GM18951 (cell line): ENCODE measurements at regions not wholly inside any gene's neighbourhood (a gene's known extent, or its start where the extent isn't known, plus 50 kb on each side); places are given as distances from the start of the nearest gene placed in this dataset.

Experiments
- POLR2A ChIP-seq: IDR thresholded peaks from 4 replicates; pipeline ENCODE4 v1.6.1; 2011; ENCODE audit warnings: mild to moderate bottlenecking; ENCODE audit not compliant: insufficient read length, insufficient read depth; ENCODE audit errors: extremely low read depth
- in situ Hi-C: fragments of 300-500 bp; cut with MboI; formaldehyde crosslinking; loops from one replicate; pipeline ENCODE4 v1.12.0; 2022; ENCODE audit warnings: low sequenced_read_pairs, mixed read lengths, inconsistent platforms; ENCODE audit not compliant: unreplicated experiment

GRCh38 chr15:96578393-96578792 lies 247.9 kb downstream of the NR2F2 start:
- in situ Hi-C loops: no loop called here
- no peak for TF ChIP-seq POLR2A

- no peak for TF ChIP-seq POLR2A
- in situ Hi-C loops: no loop called here
These were observed 250.9 kb downstream of the NR2F2 start for GRCh38 chr15:96581371-96581770.

DNA sequence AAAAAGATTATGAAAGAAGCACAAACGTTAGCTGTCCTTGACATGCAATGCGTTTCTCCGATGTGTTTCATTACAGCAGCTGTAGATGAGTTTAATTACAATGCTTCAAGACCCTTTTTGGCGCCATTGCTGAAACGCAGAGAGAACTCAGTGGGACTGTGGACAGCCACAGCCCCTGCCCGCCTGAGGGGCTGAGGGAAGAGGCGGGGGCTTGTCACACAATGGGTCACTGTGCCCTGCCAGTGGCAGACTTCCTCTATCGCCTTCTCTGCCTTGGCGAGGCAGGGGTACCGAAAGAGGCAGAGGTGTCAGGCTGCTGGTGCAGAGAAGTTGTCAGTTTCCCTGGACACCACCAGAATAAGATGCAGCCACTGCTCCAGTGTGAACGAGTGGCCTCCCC lies 252.0 kb downstream of the NR2F2 start:
- TF ChIP-seq POLR2A: no peak
- in situ Hi-C loops: no loop called here

DNA sequence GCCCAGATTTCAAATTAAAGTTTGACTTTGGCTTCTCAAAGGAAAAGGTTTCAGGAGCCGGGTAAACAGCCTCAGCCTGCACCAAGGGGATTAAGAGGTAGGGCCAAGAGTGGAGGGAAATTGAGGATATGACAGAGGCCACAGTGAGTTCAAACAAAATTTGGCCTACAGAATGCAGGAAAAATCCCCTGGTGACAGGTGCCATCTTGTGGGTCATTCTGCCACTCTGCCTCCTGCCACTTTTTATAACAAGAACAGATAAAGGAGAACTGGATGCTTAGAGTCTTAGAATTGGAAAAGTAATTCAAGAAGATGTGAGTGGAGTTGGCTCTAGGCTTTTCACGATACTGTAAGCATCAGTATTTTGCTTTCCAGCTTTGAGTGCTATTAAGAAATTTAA lies 253.2 kb downstream of the NR2F2 start:
- no peak for TF ChIP-seq POLR2A
- in situ Hi-C loops: no loop called here

DNA sequence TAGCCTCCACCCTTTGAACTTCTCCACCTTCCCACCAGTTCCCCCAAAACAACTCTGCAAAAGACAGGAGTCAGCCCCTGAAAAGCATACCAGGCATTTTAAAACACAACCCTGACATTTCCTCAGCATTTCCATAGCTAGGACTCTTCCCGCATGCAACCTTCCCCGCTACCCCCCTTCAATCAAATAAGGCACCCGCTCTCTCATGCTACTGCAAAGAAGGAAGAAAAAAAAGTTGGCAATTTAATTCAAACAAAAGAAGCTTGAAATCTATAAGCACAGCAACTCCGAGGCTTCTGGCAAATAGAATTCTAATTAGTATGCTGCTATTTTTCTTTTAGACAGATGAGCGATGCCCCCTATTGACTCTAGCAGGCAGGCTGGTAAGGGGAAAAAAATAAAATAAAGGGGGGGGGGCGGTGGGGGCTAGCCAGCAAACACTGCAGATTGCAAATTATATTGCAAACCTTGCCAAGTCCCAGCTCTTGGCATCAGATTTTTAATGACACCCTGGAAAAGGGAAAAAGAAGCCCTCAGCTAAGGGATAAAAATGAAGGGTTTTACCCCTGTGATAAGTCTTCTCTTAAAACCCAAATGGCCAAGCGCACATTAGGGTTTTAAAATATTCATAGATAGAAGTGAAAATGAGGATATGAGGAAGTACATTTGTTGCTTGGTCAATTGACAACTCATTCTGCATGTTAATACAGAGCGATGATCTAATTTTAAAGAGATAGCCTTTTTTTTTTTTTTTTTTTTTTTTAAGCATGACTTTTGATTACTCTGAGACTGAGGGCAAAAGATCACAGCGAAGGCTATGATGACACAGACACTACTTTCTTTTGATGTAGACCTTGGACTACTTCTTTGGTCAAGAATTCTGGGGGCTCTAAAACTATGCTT lies 255.2 kb downstream of the NR2F2 start:
- in situ Hi-C loops: no loop called here
- no peak for TF ChIP-seq POLR2A

- in situ Hi-C loops: no loop called here
- TF ChIP-seq POLR2A: no peak
These were observed 256.4 kb downstream of the NR2F2 start for GRCh38 chr15:96586901-96587300.

DNA sequence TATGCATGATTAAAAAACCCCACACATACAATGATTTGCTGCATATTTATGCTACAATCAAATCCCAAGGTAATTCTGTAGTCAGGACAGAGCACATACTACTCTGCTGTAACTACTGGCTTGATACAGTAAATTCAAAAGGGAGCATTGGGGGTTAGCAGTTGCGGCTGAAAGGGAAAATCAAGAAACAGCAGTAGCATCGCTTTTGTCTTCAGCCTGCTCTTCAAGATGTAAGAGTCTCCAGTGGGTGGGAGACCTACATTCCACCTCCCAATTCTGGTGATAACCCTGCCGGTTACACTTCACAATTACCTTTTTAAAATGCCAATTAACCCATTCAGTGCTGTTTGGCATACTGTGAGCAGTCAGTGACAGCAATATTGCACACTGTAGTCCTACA lies 259.4 kb downstream of the NR2F2 start:
- in situ Hi-C loops: no loop called here
- no peak for TF ChIP-seq POLR2A

GRCh38 chr15:96593735-96594134 lies 263.2 kb downstream of the NR2F2 start:
- in situ Hi-C loops: no loop called here

DNA sequence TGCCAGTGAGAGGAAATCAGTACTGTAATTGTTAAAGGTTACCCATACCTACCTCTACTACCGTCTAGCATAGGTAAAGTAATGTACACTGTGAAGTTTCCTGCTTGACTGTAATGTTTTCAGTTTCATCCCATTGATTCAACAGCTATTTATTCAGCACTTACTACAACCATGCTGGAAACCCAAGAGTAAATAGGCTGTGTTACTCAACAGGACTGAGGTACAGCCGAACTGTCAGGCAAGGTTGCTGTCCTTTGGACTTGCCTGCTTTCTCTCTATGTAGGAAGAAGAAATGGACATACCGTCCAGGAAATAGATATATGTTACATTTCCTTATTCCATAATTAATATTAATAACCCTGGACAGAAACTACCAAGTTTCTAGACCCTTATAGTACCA lies 265.5 kb downstream of the NR2F2 start:
- in situ Hi-C loops: no loop called here
- TF ChIP-seq POLR2A: no peak

More at GRCh38 chr15:96593735-96594134, 263.2 kb downstream of the NR2F2 start:
- TF ChIP-seq POLR2A: no peak

DNA sequence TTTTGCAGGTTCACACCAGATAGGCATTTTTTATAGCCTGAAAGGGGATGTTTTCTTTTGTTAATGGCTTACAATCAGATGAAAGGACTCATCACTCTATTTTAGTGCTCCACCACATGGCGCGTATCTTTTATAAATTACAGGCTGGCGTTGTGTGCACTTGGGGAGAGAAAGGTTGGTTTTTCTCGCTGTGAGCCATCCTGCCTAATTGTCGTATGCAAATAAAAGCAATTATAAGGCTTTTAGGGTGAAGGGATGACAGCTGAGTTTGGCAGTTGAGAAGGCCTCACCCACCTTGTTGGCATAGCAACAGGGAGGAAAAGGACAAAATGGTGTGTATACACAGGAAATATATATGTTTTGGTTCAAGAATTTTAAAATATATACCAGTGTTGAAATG lies 268.0 kb downstream of the NR2F2 start:
- in situ Hi-C loops: no loop called here
- no peak for TF ChIP-seq POLR2A

GRCh38 chr15:96599268-96599667 lies 268.8 kb downstream of the NR2F2 start:
- in situ Hi-C loops: no loop called here
- TF ChIP-seq POLR2A: no peak

GRCh38 chr15:96600350-96600749 lies 269.9 kb downstream of the NR2F2 start:
- TF ChIP-seq POLR2A: no peak
- in situ Hi-C loops: no loop called here

DNA sequence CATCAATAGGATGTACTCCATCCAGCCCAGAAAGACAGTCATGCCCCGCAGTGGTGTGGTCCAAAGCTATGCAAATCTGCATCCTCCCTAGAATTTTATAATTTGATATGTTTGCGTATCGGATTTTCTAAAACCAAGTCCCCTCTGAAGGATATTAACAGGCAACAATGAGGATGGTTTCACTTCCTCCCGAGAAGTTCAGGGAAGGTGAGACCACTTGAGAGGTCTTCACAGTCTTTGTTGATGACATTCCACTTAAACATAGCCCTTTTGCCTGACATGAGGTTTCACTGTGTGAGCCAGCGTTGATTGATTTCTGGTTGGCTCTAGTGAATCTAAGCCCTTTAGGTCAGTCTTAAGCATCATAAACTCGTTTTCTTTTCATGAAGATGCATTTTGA lies 276.1 kb downstream of the NR2F2 start:
- TF ChIP-seq POLR2A: no peak
- in situ Hi-C loops: no loop called here

DNA sequence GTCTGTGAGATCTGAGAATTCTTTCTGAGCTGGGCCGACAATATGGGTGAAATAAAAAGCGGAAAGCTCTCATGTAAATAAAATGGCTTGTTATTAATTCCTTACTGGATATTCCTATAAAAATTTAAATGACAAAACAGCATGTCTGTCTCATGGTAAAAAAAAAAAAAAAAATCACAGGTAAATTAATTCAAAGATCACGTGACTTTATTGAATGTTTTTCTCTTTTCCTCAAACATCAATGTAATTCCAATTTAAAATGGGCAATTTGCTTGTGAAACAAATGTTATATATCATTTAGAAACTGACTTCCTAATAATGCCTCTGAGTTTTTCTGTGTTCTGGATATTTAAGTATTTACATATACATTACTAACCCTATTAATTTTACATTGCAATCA lies 280.3 kb downstream of the NR2F2 start:
- no peak for TF ChIP-seq POLR2A
- in situ Hi-C loops: no loop called here
